Peyer's patch (tissue), 4 donors: ENCODE measurements at regions not wholly inside any gene's neighbourhood (a gene's known extent, or its start where the extent isn't known, plus 50 kb on each side); places are given as distances from the start of the nearest gene placed in this dataset.

ENCODE experiments used
- CTCF ChIP-seq, 6 experiments: fragments of 450-650 bp in 4 of 6; fragments of 200-600 bp in 2 of 6; sonication (generic) in 1 of 6; IDR thresholded peaks; one replicate each; pipeline ENCODE4 v1.5.1; 2017 to 2019; ENCODE audit warnings: antibody characterized with exemption in 6 of 6, mild to moderate bottlenecking in 3 of 6, moderate library complexity in 1 of 6
- POLR2A ChIP-seq, 2 donors: fragments of 450-650 bp; IDR thresholded peaks; one replicate each; pipeline ENCODE4 v1.5.1; 2017; ENCODE audit warnings: antibody characterized with exemption in 2 of 2, mild to moderate bottlenecking in 2 of 2, moderate library complexity in 2 of 2

GRCh38 chr5:24005384-24005783 is 498.0 kb downstream of the PRDM9 start:
- TF ChIP-seq POLR2A (IDR thresholded peaks at IDR 0.05) (no peak), CTCF (IDR thresholded peaks at IDR 0.05) (no peak)
